HG02610 (cell line): ENCODE measurements at regions not wholly inside any gene's neighbourhood (a gene's known extent, or its start where the extent isn't known, plus 50 kb on each side); places are given as distances from the start of the nearest gene placed in this dataset.
"Not testable (repeated sequence)": the region's sequence is repeated elsewhere in the genome, so short reads cannot be mapped to it uniquely, and the experiment has no call there.

Source experiments
- ATAC-seq: cut with Tn5 transposase; IDR thresholded peaks from one replicate; pipeline ENCODE4 v1.9.1; 2021; ENCODE audit warnings: mild to moderate bottlenecking, moderate library complexity; ENCODE audit not compliant: unreplicated experiment

GRCh38 chr5:152184266-152184665 is 220.8 kb downstream of the NMUR2 start:
- ATAC-seq: no peak

DNA sequence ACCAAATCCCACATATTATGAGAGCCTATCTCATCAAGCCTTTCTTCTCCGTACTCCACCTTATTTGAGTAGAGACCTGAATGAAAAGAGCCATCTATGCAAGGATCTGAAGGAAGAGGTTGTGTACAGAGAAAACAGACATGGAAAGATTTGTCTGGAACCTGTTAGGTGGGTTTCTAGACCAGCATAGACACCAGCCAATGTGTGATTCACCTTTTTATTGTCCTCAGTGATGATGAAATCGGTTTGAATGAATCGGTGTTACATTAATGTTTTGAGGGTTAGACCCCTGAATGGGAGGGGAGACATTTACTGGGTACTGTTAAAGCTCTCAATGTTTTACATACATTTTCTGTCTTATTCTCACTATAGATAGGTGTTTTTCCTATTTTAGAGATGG is 223.6 kb downstream of the NMUR2 start:
- ATAC-seq: no peak

DNA sequence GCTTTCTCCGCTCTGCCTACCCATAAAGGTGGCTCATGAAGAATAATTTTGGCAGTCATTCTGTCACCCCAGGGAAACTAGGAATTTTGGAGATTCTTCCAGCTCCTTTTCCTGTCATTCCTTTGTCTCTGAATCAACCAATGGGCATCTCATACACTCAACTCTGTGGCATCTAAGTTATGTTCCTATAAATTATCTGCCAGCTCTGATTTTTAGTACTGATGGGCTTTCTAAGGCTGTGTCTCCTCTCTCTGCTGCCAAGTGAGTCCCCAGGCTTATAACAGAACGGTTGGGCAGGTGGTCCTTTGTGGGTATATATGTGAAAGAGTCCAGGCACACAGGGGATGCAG is 226.8 kb downstream of the NMUR2 start:
- ATAC-seq: no peak

GRCh38 chr5:152177626-152178349 is 227.3 kb downstream of the NMUR2 start:
- no peak for ATAC-seq

GRCh38 chr5:152171888-152172287 is 233.2 kb downstream of the NMUR2 start:
- ATAC-seq: no peak

DNA sequence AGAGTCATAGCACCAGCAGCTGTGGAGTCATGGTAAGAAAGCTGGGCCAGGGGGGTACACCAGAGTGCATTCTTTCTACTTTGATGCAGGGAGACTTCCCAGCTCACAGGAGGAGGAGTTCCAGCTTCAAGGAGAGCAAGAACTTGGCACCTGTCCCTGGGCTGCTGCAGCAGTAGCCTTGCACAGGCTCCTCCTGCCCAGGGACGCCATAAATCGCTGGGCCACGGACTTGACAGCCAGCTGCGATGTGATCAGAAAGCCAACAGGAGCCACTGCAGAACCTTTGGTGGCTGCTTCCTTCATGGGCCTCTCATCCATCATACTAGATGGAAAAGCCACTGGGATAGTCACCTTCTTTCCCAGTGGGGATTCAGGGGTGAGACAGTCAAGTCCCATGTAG is 234.7 kb downstream of the NMUR2 start:
- ATAC-seq: no peak

DNA sequence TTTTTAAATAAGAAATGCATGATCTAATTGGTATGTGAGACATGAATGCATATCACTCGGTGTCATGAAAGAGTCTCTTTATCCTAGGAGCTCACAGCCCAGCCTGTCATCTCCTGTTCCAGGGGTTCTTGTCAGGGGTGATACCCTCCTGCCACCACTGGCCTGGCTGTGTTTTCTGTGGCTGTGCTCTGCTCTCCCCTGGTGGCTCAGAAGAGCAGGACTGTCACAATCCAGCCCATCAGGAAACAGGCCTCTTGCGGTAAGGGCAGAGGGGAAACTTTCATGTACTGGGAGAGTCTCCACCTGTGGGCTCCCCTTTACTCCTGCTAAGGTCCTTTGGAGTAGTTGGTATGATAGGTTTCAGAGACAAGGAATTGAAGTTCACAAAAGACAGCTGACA is 240.2 kb upstream of the GLRA1 start:
- ATAC-seq: no peak

- ATAC-seq: not testable (repeated sequence)
Measured at GRCh38 chr5:152159894-152160293, 235.2 kb upstream of the GLRA1 start.

- not testable (repeated sequence) for ATAC-seq
Measured at GRCh38 chr5:152154452-152154851, 229.8 kb upstream of the GLRA1 start.

- no peak for ATAC-seq
Measured at GRCh38 chr5:152151940-152152339, 227.3 kb upstream of the GLRA1 start.

GRCh38 chr5:152151113-152151512 is 226.5 kb upstream of the GLRA1 start:
- ATAC-seq: no peak

GRCh38 chr5:152147286-152147685 is 222.6 kb upstream of the GLRA1 start:
- ATAC-seq: no peak

DNA sequence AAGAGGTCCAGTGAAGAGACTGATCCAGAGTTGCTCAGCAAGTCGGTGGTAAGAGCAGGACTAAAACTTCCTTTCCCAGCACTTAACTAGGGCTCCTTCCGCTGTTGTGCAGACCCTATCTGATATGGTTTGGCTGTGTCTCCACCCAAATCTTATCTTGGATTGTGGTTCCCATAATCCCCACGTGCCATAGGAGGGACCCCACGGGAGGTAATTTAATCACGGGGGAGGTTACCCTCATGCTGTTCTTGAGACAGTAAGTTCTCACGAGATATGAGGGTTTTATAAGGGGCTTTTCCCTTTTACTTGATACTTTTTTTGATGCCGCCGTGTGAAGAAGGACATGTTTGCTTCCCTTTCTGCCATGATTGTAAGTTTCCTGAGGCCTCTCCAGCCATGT is 221.9 kb upstream of the GLRA1 start:
- no peak for ATAC-seq

DNA sequence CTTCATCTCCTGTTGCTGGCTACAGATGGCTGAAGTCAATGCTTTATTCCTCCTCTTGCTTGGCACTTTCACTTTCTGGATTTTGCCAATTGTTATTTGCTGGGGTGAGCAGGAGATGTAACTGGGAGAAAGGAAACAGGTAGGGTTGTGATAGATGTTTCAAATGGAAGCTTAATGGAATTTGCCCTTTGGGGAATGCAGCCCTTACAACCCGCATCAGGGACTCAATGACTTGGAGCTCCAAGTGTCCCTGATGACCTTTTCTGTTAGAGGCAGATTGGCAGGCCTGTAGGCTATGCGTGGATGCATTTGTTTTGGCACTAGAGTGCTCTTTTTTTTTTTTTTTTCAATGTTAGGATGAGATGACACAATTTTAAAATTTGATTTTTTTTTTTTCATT is 219.9 kb upstream of the GLRA1 start:
- ATAC-seq: no peak

GRCh38 chr5:152144030-152144429 is 219.4 kb upstream of the GLRA1 start:
- no peak for ATAC-seq

GRCh38 chr5:152142840-152143469 is 218.3 kb upstream of the GLRA1 start:
- peak; percentile 64 for ATAC-seq

DNA sequence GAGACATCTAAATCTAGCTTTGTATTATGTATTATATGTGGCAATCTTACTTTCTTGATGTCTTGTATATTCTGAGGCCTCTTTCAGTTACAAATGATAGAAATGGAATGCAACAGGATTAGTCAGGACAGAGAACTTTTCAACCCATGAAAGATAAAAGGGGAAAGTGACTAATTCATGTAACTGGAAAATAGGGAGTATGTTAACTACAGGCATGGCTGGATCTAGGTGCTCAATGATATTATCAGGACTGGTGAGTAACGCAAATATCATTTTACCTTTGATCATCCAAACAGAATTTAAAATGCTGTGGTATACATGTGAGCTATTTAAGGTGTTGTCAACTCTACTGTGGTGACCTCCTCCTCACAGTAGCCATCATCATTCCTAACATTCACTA is 215.7 kb upstream of the GLRA1 start:
- ATAC-seq: no peak

- ATAC-seq: no peak
Measured at GRCh38 chr5:152137063-152137462, 212.4 kb upstream of the GLRA1 start.

GRCh38 chr5:152136321-152136720 is 211.7 kb upstream of the GLRA1 start:
- ATAC-seq: no peak

DNA sequence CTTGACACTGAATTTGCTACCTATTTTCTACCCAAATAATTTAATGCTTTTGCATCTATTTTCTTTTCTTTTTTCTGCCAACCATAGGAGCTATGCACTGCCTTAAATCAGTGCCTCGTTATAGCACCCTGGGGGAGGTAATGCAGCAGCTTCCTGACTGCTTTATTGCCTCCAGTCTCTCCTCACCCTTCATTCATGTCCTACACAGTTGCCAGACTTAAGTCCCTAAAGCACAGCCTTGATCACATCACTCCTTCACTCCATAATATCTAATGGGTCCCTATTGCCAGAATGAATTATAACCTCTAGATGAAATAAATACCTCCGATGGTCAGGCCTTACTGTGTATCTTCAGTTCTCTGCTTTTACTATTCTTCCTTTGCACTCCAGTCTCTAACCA is 211.2 kb upstream of the GLRA1 start:
- ATAC-seq: no peak

DNA sequence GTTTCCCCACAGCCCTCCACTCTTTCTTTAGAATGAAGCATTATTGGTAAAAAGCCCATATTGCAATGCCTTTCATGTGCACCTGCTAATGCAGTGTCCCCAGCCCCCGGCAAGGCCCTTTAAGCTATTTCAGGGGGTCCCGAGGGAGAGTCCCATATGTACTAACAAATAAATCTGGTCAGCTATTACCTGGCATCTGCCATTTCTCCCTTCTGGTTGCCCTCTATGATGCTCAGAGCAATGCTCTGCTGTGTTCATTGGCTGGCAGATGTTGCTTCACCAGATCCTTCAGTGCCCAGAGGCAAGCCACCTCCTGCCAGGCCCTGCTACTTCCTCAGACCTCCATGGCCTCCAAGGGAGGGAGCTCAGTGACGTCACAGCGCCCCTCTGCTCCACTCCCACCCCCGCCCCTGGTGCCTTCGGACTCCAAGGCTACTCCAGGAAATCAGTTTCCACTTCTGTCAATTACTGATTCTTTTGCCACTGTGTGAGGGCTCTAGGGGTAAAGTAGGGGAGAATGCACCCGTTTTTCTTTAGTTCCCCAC is 201.1 kb upstream of the GLRA1 start:
- no peak for ATAC-seq

GRCh38 chr5:152124409-152125041 is 199.9 kb upstream of the GLRA1 start:
- ATAC-seq: no peak
